ENCODE measurements at regions not wholly inside any gene's neighbourhood (a gene's known extent, or its start where the extent isn't known, plus 50 kb on each side); places are given as distances from the start of the nearest gene placed in this dataset.

DNA sequence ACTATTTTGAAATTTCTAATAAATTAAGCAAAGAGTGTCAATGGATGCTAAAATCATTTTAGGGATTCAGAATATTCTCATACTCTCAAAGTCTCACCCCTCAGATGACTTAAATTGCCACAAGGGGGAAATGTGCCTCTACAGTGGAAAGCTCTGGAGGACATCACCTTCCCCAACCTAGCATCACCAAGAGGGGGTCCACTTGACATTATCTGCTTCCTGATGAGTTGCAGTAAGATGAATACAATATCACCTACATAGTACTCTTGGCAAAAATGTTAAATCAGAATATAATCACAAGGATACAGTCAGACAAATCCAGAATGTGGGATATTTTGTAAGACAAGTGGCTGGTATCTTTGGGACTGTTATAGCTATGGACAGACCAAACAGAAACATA lies 290.1 kb downstream of the MFSD1 start:
- TF ChIP-seq, protein P1, sequence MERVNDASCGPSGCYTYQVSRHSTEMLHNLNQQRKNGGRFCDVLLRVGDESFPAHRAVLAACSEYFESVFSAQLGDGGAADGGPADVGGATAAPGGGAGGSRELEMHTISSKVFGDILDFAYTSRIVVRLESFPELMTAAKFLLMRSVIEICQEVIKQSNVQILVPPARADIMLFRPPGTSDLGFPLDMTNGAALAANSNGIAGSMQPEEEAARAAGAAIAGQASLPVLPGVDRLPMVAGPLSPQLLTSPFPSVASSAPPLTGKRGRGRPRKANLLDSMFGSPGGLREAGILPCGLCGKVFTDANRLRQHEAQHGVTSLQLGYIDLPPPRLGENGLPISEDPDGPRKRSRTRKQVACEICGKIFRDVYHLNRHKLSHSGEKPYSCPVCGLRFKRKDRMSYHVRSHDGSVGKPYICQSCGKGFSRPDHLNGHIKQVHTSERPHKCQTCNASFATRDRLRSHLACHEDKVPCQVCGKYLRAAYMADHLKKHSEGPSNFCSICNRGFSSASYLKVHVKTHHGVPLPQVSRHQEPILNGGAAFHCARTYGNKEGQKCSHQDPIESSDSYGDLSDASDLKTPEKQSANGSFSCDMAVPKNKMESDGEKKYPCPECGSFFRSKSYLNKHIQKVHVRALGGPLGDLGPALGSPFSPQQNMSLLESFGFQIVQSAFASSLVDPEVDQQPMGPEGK (CRISPR knock-in tag; IDR thresholded peaks at IDR 0.05; ENCODE audit: borderline replicate concordance) = no peak
- TF ChIP-seq GLIS3 (CRISPR knock-in tag; IDR thresholded peaks at IDR 0.05) = no peak
- TF ChIP-seq SNAI2 (CRISPR knock-in tag; IDR thresholded peaks at IDR 0.05) = no peak
- TF ChIP-seq, protein P2, sequence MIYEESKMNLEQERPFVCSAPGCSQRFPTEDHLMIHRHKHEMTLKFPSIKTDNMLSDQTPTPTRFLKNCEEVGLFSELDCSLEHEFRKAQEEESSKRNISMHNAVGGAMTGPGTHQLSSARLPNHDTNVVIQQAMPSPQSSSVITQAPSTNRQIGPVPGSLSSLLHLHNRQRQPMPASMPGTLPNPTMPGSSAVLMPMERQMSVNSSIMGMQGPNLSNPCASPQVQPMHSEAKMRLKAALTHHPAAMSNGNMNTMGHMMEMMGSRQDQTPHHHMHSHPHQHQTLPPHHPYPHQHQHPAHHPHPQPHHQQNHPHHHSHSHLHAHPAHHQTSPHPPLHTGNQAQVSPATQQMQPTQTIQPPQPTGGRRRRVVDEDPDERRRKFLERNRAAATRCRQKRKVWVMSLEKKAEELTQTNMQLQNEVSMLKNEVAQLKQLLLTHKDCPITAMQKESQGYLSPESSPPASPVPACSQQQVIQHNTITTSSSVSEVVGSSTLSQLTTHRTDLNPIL (CRISPR knock-in tag; IDR thresholded peaks at IDR 0.05; ENCODE audit: low read depth) = no peak
- TF ChIP-seq CSDC2 (CRISPR knock-in tag; IDR thresholded peaks at IDR 0.05) = no peak
- no peak for TF ChIP-seq ZNF8 (CRISPR knock-in tag; IDR thresholded peaks at IDR 0.05)

Measured in SK-N-SH treated with all-trans-retinoic acid at 6 μM for 48 hours (cell line).